Activated T-cell treated with anti-CD3 and anti-CD28 coated beads, Interleukin-2, amount 50 U/mL, for 48 hours (primary cell): ENCODE measurements at regions not wholly inside any gene's neighbourhood (a gene's known extent, or its start where the extent isn't known, plus 50 kb on each side); places are given as distances from the start of the nearest gene placed in this dataset.
"Not testable (repeated sequence)": the region's sequence is repeated elsewhere in the genome, so short reads cannot be mapped to it uniquely, and the experiment has no call there.

Source experiments
- DNase-seq, 2 experiments: peaks; one replicate each; pipeline ENCODE4 v3.0.0-alpha.2; 2020

DNA sequence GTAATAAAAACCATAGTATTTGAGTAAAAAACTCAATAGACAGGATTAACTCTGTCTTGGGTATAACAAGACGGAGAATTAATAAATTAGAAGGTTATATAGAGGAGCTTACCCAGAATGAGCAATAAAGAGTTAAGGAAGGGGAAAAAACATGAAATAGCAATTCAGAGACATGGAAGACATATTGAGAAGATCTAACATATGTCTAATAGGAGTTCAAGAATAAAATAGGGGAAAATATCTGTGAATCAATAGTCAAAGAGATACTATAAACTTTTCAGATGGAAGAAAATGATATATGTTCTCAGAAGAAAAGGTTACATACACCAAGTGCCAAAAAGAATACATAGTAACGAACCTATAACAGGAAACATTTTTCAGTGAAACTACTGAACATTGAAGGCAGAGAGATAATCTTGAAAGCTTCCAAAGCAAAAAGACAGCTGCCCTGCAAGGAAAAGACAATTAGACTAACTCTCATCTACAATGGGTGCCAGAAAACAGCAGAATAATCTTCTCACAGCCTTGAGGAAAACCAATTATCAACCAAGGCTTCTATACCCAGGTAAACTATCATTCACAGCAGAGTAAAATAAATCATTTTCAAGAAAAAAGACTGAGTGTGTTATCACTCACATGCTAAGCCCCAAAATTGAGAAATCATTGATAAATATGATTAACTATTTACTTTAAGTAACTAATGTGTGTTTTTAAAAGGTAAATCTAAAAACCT lies 106.0 kb downstream of the ENC1 start:
- DNase-seq = no peak

DNA sequence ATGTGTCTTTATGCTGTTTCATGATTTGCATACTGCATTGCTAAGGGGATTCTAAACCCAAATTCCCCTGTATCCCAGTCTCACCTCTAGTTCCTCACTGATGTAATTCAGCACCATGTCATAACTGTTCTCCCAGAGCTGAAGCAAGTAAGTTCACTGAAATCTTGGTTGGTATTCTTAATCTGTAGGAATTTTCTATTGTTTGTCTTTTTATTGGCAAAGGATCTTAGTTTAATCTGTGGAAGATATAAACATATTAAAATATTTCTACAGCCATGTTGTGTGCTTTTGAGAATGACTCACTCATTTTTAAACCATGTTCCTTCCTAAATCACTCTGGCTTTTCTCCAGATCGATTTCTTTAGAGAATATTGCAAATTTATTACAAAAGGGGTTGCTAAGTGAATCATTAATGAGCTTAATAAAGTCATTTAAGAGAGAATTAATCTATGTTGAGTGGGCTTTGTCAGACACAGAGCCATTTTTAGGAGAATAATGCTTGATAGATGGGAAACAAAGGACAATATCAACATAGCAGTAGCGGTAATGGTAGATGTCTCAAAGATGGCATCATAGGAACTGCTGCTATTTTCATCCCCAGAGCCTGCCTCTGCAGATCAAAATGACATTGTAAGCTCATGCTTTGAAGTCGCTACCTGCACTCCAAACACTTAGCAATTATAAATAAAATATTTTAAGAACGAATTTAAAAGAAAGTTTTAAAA lies 110.0 kb downstream of the ENC1 start:
- DNase-seq = no peak

DNA sequence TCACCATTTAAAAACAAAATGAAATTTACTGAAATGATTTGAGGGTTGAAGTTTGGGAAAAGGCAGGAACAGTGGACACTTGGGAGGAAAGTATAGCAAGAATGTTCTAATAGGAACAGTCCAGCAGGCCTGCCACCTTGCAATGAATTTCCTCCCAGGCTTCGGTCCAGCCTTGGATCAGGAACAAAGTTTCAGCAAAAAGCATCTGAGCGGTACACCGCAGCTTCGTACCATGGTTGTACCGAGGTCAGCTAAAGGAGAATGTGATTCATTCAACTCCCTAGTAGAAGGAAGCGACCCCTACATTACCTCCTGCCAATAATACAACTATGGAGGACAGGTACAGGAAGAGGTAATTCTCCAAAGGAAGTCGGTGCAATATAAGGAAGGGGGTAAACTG lies 111.4 kb downstream of the ENC1 start:
- no peak for DNase-seq

DNA sequence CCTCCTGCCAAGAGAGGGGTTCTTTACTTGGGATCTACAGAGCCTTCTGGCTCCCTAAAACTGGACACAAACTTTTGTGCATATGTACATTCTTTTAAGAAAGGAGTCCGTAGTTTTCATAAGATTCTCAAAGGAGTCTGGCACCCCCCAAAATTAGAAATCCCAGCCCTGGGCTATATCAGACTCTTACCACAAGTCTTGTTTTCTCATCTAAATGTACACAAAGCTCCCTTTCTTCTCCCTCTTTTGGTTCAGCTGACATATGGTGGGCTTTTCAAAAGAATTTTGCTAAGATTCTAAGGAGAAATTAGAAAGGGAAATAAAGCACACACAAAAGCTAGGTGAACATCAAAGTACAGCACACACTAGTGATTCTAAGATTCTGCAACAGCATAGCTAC lies 114.4 kb downstream of the ENC1 start:
- no peak for DNase-seq

DNA sequence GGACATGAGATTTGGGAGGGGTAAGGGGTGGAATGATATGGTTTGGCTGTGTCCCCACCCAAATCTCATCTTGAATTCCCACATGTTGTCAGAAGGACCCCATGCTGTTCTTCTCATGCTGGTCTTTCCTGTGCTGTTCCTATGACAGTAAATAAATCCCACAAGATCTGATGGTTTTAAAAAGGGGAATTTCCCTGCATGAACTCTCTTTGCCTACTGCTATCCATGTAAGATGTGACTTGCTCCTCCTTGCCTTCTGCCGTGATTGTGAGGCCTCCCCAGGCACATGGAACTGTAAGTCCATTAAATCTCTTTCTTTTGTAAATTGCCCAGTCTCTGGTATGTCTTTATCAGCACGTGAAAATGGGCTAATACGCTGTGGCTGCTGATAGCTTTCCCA lies 115.8 kb downstream of the ENC1 start:
- not testable (repeated sequence) for DNase-seq

DNA sequence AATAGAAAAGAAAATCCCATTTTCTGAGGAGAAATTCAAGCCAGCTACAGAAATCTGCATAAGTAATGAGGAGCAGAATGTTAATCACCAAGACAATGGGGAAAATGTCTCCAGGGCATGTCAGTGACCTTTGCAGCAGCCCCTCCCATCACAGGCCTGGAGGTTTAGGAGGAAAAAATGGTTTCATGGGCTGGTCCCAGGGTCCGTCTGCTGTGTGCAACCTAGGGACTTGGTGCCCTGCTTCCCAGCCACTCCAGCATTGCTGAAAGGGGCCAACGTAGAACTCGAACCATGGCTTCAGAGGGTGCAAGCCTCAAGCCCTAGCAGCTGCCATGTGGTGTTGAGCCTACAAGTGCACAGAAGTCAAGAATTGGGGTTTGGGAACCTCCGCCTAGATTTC lies 116.8 kb downstream of the ENC1 start:
- not testable (repeated sequence) for DNase-seq

DNA sequence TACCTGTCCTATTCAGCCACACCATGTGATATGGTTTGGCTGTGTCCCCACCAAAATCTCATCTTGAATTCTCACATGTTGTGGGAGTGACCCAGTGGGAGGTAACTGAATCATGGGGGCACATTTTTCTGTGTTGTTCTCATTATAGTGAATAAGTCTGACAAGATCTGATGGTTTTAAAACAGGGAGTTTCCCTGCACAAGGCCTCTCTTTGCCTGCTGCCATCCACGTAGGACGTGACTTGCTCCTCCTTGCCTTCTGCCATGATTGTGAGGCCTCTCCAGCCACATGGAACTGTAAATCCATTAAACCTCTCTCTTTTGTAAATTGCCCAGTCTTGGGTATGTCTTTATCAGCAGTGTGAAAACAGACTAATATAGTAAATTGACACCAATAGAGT lies 117.7 kb downstream of the ENC1 start:
- not testable (repeated sequence) for DNase-seq

DNA sequence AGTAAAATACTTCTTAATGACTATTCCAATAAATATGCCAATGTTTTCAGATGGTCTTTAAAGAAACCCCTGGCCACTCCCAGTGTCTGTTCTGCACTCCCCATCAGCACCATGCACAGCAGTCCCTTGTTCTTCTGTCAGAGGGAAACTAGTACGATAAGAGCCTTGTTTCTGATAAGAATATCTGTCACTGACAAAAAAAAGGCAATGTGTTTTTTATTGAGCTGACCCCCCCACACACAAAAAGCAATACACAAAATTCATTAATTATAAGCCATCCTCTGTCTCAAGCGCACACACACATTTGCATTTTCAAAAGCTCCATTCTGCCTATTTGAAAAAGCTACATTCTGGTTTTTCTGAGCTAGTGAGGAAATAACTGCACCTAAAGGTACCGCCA lies 119.1 kb downstream of the ENC1 start:
- DNase-seq = no peak

DNA sequence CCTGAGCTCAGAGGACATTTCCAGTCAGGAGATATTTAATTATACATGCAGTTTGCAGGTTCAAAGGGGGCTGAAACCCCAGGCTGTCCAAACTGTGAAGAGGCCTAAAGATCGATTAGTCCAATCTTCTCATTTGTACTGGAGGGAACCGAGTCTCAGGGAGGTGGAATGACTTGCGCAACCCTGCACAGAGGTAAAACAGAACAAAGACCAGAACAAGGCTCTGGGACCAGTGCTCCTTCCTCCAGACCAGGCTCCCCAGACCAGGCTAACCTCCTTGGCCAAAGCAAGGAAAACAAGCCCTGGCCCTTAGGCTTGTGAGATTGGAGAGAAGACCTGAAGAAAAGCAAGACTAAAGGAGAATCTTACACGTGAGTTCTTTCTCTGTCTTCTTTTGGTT lies 120.8 kb downstream of the ENC1 start:
- no peak for DNase-seq

DNA sequence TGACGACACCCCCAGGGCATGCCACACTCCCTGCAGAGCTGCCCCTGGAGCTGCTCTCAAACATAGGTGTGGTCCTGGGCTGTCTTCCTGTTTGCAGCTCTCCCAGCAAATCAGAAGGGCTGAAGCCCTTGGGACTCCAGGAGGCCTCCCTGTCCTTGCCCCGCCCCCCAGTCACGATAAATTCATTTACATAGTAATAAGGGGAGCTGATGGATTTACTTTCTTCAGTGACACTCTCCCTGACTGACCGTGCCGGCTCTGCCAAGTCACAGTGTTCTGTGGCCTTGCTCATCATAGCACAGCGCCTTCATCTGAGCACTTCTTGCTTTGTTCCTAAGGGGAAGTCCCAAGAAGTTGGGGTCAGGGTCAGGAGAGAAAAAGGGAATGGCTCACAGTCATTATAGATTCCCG lies 121.4 kb downstream of the ENC1 start:
- DNase-seq = no peak

DNA sequence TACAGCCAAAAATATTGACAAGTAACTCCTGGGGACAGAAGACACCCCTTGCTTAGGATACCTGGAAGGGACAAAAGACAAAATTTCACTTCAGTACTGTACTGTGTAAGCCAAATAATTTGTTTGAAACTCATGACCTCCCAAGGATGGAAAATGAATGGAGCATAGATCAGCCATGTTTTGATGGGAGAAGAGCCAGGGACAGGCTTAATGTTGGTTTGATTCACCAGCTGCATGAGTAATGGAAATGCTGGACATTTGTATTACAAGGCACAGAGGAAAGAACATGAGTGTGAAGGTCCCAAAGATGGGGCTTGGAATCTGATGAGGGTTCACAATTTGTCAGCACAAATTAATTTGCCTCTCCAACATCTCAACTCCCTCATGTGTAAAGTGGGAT lies 122.8 kb downstream of the ENC1 start:
- DNase-seq = no peak

DNA sequence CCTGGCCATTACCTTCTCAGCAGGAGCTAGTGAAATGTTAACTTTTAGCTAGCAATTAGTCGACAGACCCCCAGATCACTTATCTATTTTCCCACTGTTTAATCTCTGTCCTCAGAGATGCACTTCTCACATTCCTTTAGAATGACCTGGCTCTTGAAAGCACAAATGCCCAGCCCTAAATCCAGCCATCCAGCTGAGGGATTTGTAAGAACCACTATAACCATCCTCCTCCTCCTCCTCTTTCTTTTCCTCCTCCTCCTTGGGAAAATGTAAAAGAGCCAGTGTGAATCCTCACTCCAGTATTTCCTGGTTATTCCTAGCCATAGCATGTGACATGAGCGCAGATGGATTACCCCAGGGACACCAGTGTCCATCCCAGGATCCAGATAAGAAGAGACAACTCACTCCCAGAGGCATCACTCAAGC lies 124.3 kb downstream of the ENC1 start:
- no peak for DNase-seq

DNA sequence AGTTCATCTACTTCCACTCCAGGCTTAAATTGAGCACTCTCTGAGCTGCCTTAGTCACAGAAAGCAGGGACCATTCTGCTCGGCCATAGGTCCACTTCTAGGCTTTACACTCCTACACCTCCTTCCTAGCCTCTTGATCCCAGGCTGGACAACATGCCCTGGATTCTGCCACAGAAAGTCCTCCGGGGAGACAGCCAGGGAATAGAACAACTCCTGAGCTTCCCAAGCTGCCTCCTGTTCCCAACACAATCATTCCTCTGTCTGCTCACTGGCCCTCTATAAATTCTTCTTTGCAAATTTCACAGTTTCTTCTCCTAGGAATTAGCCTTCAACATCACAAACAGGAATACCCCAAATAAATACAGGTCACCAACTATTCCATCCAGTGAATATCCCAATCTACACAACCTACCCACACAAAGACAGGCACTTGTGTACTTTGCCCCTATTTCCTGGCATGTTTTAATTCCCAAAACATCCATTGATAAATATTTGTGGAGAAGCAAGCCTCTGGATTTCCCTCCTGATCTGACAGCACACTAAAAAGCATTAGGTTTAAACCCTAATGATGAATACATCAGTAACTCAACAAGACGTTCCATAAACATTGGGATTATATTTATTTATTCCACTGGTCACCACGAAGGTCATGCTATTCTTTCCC lies 125.5 kb downstream of the ENC1 start:
- no peak for DNase-seq

DNA sequence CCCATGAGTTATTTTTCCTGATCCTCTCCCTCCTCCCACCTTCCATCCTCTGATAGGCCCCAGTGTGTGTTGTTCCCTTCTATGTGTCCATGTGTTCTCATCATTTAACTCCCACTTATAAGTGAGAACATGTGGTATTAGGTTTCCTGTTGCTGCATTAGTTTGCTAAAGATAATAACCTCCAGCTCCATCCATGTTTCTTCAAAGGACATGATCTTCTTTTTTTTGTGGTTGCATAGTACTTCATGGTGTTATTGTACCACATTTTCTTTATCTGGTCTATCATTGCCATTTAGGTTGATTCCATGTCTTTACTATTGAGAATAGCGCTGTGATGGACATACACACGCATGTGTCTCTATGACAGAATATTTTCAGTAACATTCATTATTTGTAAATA lies 128.8 kb downstream of the ENC1 start:
- DNase-seq = not testable (repeated sequence)

DNA sequence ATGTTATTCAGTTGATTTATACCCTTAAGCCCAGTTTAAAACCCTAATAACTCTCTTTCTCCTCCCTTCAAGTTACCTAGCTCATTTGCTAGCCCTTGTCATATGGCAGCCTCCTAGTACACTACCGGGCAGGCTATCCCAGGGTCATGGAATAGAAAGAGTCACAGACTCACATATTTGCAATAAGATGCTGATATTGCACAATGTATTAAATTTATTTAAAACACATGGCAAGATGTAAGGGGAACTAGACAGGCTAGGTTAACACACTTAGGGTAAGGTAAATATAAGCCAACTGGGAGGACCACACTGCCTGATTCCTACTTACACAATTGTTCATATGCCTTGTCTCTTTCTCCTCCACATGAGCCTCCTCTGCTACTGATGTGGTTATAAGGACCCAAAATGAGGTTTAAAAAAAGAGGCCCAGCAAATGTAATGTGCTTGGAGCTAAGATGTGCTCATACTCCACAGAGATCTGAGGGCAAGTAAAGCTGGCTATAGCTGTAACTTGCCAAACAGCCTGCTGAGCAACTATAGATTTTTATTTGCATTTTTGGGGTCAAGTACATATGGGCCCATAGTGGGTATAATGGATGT lies 130.0 kb downstream of the ENC1 start:
- no peak for DNase-seq

DNA sequence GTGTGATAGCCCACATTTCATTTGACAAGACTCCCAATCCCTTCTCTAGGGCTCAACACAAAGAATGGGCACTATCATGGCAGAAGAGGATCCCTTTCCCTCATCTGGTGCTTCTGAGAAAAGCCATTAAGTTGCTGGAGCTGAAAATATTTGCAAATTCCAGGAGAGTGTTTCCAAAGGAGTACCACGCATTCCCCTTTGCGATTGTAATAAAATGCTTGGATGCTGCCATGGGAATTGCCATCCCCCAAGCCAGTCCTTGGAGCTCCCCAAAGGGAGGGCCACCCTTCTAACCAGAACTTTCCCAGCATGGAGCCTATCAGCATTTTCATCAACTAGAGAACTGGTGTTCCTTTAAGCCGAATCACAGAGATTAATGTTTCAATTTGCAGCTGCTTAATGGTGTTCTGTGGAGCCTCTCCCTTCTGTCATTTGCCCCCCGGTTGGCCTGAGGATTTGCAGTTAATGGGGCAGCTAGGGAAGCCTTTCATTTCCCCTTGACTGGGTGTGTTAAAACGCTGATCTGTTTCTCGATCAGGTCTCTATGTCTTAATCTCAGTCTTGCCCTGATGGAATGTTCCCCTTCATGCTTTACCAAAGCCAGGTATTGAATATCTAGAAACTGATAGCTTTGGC lies 133.0 kb downstream of the ENC1 start:
- DNase-seq = no peak

DNA sequence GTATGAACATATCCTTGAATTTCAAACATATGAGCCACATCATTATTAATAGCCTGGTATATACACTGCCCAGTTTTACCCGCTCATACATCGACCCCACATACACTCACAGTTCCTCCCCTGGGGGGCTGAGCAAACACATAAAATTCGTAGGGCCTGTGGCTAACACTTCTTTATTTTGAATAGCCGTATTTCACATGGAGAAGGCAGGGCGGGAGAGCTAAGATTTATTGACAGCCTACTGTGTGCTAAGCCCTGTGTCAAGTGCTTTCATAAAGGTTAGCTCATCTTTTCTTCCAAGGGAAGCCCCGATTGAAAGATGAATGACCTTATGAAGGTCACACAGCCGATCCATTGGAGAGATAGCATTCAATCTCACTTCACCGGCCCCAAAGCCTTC lies 134.4 kb downstream of the ENC1 start:
- DNase-seq = no peak

DNA sequence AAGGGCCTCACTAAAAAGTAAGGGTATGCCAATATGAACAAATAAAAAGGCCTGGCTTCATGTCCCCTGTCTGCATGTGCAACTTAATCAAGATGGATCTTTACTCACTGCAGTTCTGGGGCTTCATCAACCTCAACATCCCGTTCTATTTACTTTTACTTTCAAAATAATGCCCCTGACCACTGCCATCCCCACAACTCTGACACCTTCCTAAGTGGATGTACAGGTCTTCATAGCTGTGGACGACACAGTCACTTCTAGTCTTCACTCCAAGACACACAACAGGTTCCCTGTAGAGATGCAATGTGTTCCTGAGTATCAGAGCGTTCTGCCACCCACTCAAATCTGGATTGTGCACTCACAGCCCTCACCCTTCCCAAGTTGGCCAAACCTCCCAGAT lies 136.1 kb downstream of the ENC1 start:
- DNase-seq = no peak

DNA sequence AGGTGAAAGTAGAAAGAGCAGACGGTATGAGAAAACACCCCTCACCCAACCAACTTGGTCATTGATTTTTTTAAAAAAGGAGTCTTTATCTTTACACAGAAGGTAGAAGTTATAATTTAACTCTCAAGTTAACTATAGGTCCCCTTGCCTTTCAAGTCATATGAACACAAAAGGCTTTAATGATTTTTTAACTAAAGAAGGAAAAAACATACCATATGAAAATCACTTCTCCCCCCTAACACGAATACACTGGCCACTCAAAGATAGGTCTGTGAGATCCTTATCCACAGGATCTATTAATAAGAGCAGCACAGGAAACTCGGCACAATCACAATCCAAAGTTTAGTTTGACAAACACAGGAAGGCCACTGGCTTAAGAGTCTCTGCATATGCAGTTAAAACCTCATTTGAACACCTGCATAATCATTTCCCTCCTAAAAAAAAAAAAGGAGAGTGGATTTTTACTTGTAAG lies 138.0 kb downstream of the ENC1 start:
- DNase-seq = no peak

DNA sequence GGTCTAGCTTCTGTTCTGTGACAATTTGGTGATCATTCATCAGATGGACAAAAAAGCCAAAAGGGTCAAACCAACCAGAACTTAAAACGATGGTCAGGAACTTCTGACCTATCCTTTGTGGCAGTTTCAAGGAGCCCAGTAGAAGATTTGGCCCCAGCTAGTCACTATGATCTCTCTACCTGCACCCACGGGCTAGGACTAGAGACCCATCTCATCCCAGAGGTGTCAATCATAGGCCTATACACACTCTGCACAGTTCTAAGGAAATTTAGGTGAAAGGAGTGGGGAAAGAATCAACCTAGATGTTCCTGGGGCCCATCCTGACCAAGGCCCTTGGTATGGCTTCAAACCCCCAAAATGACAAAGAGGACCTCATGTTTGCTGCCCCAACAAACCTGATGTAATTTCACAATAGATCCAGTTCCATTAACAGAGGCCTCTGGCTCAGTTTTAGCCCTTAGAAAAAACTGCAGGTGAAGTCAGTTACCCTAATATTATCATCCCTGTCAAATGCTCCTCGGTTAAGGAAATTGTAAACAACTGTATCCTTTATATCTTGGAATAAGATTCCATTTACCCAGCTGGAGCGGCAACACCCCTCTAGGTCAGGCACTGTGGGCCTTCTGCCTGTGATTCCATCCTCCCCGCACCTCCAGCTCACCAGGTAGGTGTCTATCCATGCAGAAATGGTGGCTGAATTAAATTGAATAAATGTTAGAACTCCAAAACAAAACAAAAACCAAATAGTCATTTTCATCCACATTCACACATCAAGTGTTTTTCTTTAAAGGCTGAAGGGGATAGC lies 138.7 kb downstream of the ENC1 start:
- no peak for DNase-seq

DNA sequence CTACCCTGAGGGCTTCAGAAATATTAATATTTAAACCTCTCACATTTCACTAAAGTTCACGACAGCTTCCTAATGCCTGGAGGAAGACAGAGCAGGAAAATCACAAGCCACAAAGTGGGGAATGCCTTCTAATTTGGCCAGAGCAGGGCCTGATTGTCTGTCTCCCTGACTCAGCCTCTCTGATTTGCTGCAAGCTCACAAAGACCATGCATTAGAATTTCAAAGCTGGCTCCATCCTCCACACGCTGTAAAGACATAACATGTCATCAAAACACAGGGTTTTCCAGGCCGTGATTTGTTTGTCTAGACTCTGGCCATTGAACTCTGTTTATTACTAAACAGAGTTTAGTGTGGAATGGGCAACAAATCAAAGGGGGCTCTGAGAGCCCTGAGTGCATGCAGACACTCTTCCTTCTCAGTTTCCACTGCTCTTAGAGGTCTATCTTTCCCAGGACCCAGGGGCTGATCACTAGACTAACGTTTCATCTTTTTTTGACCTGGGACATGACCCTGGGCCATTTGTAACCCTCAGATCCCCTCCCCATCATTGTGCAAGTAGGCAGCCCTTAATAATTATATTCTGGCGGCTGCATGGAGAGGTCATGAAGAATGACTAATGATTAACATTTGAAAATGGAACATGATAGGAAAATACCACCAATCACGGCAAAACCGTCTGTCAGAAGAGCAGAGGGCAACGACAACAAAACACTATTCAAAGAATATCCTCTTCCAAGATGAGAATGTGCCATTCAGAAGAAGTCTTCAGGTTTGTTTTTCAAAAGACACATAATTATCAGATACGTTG lies 140.2 kb downstream of the ENC1 start:
- DNase-seq = no peak
